AG09319 (cell line): ENCODE measurements at regions not wholly inside any gene's neighbourhood (a gene's known extent, or its start where the extent isn't known, plus 50 kb on each side); places are given as distances from the start of the nearest gene placed in this dataset.

Experiments used
- DNase-seq: peaks from one replicate; pipeline ENCODE4 v3.0.0-alpha.2; 2010; ENCODE audit warnings: low read depth; ENCODE audit errors: extremely low read depth
- TF ChIP-seq, protein P1 (sequence below): IDR thresholded peaks from 2 replicates; pipeline ENCODE4 v1.5.1; 2011; ENCODE audit warnings: low read depth, mild to moderate bottlenecking, inconsistent platforms, low read length, moderate library complexity

DNA sequence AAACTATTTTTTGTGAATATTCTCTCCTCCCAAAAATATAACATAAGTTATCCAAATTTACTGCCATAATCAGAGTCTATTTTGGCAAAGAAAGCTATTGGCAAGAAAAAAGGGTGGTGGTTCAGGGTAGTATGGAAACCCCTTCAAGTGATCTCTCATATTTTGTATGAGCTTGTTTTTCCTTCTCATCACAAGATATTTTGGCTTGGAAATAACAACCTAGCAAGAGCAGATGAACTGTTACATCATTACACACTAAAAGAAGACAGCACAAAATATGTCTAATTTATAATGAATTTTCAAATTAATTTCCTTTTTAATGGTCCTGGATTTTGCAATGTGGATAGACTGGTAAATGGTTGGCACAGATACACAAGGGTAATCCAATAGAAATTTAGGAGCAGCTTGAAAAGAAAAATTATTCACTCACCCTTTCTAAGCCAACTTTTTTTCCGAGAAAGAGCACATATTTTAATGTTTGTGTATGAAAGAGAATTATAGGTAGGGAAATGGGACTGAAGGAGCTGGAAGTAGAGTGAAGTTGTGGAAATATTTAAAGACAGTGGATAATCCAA, 225.1 kb downstream of the EFNB2 start:
- no peak for DNase-seq
- TF ChIP-seq, protein P1, sequence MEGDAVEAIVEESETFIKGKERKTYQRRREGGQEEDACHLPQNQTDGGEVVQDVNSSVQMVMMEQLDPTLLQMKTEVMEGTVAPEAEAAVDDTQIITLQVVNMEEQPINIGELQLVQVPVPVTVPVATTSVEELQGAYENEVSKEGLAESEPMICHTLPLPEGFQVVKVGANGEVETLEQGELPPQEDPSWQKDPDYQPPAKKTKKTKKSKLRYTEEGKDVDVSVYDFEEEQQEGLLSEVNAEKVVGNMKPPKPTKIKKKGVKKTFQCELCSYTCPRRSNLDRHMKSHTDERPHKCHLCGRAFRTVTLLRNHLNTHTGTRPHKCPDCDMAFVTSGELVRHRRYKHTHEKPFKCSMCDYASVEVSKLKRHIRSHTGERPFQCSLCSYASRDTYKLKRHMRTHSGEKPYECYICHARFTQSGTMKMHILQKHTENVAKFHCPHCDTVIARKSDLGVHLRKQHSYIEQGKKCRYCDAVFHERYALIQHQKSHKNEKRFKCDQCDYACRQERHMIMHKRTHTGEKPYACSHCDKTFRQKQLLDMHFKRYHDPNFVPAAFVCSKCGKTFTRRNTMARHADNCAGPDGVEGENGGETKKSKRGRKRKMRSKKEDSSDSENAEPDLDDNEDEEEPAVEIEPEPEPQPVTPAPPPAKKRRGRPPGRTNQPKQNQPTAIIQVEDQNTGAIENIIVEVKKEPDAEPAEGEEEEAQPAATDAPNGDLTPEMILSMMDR: no peak

DNA sequence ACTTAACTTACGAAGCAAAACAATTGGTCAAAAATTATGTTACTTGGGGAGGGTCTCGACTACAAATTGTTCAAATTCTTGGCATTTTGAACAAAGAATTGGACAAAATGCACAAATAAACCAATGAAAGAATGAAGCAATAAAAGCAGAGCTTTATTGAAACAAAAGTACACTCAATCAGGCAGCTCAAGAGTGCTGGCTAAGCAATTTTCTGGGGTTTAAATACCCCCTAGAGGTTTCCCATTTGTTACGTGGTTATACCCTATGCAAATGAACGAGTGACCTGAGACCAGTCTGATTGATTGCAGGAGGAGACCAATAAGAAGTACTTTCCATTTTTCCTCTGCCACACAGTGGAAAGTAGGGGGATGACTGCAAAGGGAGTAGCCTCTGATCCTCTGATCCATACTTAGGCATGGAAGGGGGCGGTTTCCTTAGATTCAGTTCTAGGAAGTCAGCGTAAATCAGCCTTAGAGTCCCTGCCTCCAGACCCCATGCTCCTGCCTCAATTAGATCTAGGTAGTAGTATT, 228.6 kb downstream of the EFNB2 start:
- no peak for DNase-seq
- TF ChIP-seq, protein P1: no peak

DNA sequence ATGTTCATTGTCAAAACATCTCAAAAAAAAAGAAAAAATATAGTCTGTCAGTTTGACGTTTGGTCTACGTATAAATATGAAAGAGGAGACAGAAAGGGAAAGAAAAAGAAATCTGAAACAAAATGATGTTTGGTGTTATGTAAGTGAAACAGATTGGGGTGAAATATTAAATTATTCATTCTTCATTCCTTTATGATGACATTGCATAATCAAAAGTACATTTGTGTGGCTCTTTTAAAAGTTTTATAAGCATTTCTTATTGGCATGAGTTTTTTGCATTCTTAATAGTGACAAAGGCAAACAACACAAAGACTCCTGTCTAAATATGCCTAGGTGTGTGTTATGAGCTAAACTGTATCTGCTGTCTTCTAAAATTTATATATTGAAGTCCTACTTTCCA, 232.6 kb downstream of the EFNB2 start:
- TF ChIP-seq, protein P1: no peak
- DNase-seq: no peak

DNA sequence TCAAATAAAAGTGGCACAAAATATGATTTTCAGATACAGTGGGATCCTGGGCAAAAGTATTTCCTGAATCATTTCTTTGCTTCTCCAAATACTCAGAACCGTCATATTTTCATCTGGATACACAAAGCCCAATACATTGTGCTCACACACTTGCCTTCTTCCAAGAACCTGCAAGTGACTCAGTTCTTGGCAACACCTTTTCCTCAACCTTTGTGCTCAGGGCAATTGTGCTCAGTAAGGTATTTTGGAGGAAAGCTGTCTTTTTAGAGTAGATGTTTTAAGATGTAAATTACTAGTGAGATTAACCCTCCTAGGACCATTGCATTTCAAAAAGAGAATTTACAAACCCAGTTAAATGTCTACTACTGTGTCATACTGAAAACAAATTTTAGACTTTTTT, 233.5 kb downstream of the EFNB2 start:
- no peak for DNase-seq
- TF ChIP-seq, protein P1: no peak

DNA sequence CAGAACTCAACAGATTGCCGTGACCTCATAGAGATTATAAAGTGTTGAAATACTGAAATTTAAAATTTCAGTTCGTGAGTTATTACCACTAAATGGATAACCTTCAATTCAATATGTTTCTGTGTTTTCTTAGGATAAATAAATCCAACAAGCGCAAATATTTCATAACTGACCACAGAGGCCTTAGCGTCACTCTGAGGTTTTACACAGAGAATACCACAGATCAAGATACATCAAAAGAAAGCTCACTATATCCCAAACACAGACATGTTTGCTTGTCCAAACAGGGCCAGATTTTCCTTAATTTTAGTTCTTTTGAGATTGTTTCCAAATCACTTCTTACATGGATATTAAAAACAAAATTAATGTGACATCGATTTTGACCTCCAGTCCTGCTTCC, 235.8 kb downstream of the EFNB2 start:
- TF ChIP-seq, protein P1: no peak
- no peak for DNase-seq

DNA sequence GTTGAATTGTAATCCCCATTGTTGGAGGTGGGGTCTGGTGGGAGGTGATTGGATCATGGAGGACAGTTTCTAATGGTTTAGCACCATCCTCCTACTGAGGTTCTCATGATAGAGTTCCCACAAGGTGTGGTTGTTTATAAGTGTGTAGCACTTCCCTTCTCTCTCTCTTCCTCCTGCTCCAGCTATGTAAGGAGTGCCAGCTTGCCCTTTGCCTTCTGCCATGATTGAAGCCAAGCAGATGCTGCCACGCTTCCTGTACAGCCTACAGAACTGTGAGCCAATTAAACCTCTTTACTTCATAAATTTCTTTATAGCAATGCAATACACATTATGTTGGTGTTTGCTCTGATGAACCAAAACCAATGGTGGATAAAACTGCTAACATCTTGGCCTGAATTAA, 238.2 kb downstream of the EFNB2 start:
- no peak for DNase-seq
- TF ChIP-seq, protein P1: no peak

DNA sequence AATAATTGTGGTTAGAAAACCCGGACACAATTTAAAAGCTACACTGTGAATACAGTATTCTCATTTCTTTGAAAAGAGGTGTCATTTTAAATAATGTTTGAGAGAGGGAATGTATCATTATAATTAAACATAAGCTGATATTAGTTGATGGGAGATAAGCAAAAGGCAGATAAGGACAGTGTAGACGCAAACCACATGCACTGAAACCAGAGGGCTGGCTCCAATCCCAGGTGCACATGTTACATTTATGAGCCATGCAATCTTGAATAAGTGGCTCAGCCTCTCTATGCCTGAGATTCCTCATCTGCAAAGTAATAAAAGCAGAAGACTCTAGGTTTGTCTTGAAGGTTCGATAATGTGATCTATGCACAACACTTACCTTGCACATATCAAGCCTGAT, 238.7 kb downstream of the EFNB2 start:
- TF ChIP-seq, protein P1: no peak
- DNase-seq: no peak
